Brain microvascular endothelial cell (primary cell): ENCODE measurements at regions not wholly inside any gene's neighbourhood (a gene's known extent, or its start where the extent isn't known, plus 50 kb on each side); places are given as distances from the start of the nearest gene placed in this dataset.

ENCODE experiments used
- DNase-seq: peaks from one replicate; pipeline ENCODE4 v3.0.0-alpha.2; 2020
- H3K27ac ChIP-seq: fragments of 250-450 bp; sonication (Bioruptor Pico); 2 replicates; pipeline ENCODE4 v1.5.1; 2020; ENCODE audit warnings: mild to moderate bottlenecking, moderate library complexity
- H3K27me3 ChIP-seq: fragments of 250-450 bp; sonication (Bioruptor Pico); replicated peaks from 2 replicates; pipeline ENCODE4 v1.5.1; 2020; ENCODE audit warnings: mild to moderate bottlenecking
- H3K36me3 ChIP-seq: fragments of 250-450 bp; sonication (Bioruptor Pico); replicated peaks from 2 replicates; pipeline ENCODE4 v1.5.1; 2020; ENCODE audit warnings: mild to moderate bottlenecking
- H3K4me3 ChIP-seq: 2 replicates; pipeline ENCODE4 v1.5.1; 2011; ENCODE audit warnings: low read depth, mild to moderate bottlenecking, control low read depth, low read length, moderate library complexity
- in situ Hi-C: cut with HindIII; loops from 2 replicates; pipeline ENCODE4 v1.10.0; 2017; ENCODE audit warnings: low sequenced_read_pairs, low pct_ligation_motif_present
- TF ChIP-seq, protein P1 (sequence below): IDR thresholded peaks from 2 replicates; pipeline ENCODE4 v1.5.1; 2011; ENCODE audit warnings: low read depth, mild to moderate bottlenecking, moderate library complexity, low read length, control low read depth, inconsistent platforms; ENCODE audit errors: missing control alignments

DNA sequence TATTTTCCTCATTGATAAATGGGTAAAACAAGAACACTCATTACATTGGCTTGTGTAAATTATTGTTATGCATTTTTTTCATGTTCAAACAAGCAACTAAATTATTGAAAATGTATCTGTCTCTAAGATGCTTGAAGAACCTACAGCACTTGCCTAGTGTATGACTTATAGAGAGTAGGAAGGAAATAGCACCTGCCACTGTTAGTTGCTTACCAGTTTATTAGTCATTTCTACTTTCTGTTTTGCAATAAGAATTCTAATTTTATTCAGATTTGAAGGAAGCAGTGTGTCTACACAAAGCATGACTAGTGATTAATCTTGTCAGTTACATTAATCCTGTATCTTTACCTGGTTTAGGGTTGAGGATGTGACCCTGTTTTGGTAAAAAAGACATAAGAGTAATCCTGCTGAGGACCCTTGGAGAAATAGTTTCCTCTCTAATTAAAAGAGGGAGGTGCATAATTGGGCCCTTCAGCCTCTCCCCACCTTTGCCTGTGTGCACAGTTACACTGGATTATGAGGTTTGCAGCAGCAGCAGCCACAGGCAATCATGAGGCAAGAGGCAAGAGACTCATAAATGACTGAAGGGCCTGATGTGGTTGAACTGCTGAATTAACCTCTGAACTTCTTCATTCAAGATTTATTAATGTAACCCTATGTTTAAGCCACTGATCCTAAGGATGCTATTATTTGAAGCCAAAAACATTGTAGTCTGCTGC is 1202.1 kb downstream of the ADGRL3 start:
- Histone ChIP-seq H3K27me3 (no peaks in the 10 kb centered on the region), H3K36me3 (no peaks in the 10 kb centered on the region), H3K27ac (no peak overlapping the region), H3K4me3 (no peak overlapping the region)
- TF ChIP-seq, protein P1, sequence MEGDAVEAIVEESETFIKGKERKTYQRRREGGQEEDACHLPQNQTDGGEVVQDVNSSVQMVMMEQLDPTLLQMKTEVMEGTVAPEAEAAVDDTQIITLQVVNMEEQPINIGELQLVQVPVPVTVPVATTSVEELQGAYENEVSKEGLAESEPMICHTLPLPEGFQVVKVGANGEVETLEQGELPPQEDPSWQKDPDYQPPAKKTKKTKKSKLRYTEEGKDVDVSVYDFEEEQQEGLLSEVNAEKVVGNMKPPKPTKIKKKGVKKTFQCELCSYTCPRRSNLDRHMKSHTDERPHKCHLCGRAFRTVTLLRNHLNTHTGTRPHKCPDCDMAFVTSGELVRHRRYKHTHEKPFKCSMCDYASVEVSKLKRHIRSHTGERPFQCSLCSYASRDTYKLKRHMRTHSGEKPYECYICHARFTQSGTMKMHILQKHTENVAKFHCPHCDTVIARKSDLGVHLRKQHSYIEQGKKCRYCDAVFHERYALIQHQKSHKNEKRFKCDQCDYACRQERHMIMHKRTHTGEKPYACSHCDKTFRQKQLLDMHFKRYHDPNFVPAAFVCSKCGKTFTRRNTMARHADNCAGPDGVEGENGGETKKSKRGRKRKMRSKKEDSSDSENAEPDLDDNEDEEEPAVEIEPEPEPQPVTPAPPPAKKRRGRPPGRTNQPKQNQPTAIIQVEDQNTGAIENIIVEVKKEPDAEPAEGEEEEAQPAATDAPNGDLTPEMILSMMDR: no peak
- in situ Hi-C loops: no loop called here
- no peak for DNase-seq

DNA sequence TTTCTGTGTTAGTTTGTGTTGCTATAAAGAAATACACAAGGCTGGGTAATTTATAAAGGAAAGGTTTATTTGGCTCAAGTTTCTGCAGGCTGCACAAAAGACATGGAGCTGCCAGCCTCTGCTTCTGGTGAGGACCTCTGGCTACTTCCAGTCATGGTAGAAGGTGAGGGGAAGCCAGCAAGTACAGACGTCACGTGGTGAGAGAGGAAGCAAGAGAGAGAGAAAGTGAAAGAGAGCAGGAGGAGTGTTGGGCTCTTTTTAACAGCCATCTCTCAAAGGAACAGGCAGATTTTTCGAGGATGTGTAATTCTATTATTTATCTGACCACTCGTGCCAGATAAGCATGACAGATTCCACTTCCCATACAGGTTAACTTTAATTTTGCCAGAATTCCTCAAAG is 1199.1 kb downstream of the ADGRL3 start:
- Histone ChIP-seq H3K27ac (no peak overlapping the region), H3K4me3 (no peak overlapping the region), H3K27me3 (no peaks in the 10 kb centered on the region), H3K36me3 (no peaks in the 10 kb centered on the region)
- no peak for DNase-seq
- in situ Hi-C loops: no loop called here
- TF ChIP-seq, protein P1: no peak

DNA sequence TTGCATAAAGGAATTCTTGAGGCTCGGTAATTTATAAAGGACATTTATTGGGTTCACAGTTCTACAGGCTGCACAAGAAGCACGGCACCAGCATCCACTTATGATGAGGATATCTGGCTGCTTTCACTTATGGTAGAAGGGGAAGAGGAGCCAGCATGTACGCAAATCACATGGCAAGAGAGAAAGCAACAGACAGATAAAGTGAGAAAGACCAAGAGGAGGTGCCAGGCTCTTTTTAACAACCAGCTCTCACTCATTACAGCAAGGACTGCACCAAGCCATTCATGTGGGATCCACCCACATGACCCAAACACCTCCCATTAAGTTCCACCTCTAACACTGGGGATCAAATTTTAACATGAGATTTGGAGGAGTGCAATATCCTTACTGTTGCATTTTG is 1198.2 kb downstream of the ADGRL3 start:
- Histone ChIP-seq H3K36me3 (no peaks in the 10 kb centered on the region), H3K27me3 (no peaks in the 10 kb centered on the region), H3K4me3 (no peak overlapping the region), H3K27ac (no peak overlapping the region)
- TF ChIP-seq, protein P1: no peak
- no peak for DNase-seq
- in situ Hi-C loops: no loop called here

DNA sequence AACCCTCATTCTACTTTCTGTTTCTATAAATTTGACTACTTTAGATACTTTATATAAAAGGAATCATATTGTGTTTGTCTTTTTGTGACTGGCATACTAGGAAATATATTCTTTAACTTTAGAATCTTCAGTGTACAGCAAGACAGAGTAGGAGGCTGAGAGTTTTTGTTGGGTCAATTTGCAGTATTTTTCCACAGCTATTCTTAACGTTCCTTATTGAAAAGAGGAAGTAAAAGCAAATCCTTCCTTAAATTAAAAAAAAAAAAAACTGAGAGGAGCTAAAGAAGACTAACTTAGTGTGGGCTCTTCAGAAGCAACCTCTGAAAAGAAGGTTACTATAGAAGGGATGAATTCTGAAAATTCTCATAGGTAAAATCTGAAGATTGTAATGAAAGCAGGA is 1194.6 kb downstream of the ADGRL3 start:
- DNase-seq: no peak
- no peak overlapping the region for H3K4me3 ChIP-seq
- TF ChIP-seq, protein P1: no peak
- H3K36me3 ChIP-seq: no peaks in the 10 kb centered on the region
- in situ Hi-C loops: no loop called here
- no peak overlapping the region for H3K27ac ChIP-seq
- no peaks in the 10 kb centered on the region for H3K27me3 ChIP-seq

DNA sequence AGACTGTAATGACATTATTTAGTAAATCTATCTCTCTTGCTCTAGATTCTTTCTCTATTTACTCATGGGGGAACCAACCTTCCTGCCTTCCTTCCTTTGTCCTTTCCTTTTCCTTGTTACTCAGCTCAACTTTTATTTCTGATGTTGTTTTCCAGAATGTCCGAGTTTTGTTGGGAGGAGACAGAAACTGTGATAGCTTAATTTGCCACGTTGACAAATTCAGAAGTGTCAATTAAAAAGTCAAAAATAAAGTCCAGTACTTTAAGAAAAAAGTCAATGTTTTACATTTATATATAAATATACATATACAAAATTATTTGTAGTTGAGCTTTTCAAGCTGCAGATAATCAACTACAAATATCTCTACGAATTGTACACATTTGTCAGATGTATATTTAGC is 1187.7 kb downstream of the ADGRL3 start:
- in situ Hi-C loops: no loop called here
- H3K27me3 ChIP-seq: no peaks in the 10 kb centered on the region
- H3K36me3 ChIP-seq: no peaks in the 10 kb centered on the region
- TF ChIP-seq, protein P1: no peak
- no peak overlapping the region for H3K4me3 ChIP-seq
- no peak for DNase-seq
- no peak overlapping the region for H3K27ac ChIP-seq

DNA sequence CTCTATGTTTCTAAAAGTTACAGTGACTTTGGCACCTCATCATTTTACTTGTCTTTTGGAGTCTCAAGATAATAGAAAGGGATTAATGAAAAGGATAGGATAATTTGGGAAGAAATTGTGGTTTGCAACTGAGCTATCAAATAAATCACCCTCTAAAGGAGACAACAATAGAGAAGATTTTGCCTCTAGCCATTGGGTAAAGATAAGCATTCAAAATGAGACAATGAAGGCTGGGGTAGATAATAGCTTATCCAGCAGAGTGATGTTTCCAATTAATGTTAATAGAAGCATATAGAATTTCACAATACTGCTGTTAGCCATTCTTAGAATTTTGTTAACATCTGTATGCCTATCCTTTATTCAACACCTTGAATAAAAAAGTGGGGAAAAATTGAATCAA is 1177.6 kb downstream of the ADGRL3 start:
- in situ Hi-C loops: no loop called here
- TF ChIP-seq, protein P1: no peak
- Histone ChIP-seq H3K27me3 (no peaks in the 10 kb centered on the region), H3K27ac (no peak overlapping the region), H3K4me3 (no peak overlapping the region), H3K36me3 (no peaks in the 10 kb centered on the region)
- DNase-seq: no peak
